Spinal cord (tissue), 9 donors: ENCODE measurements at regions not wholly inside any gene's neighbourhood (a gene's known extent, or its start where the extent isn't known, plus 50 kb on each side); places are given as distances from the start of the nearest gene placed in this dataset.

Experiments used
- DNase-seq, 6 donors: peaks; one replicate each; pipeline versions ENCODE4 v3.0.0 to v3.0.0-alpha.2; 2013 to 2015; ENCODE audit warnings: low spot score in 6 of 6, low read depth in 4 of 6
- H3K27ac ChIP-seq: one replicate; pipeline ENCODE4 v1.5.1; 2013; ENCODE audit warnings: low read depth, low read length, control low read depth
- H3K27me3 ChIP-seq: one replicate; pipeline ENCODE4 v1.6.1; 2013; ENCODE audit warnings: low read length; ENCODE audit not compliant: control insufficient read depth, insufficient read depth
- H3K36me3 ChIP-seq: one replicate; pipeline ENCODE4 v1.6.1; 2013; ENCODE audit warnings: low read length; ENCODE audit not compliant: control insufficient read depth, insufficient read depth
- H3K4me1 ChIP-seq: one replicate; pipeline ENCODE4 v1.6.1; 2013; ENCODE audit warnings: low read length; ENCODE audit not compliant: control insufficient read depth, insufficient read depth
- H3K4me3 ChIP-seq: one replicate; pipeline ENCODE4 v1.5.1; 2013; ENCODE audit warnings: low read depth, low read length, control low read depth
- H3K9me3 ChIP-seq: one replicate; pipeline ENCODE4 v1.6.1; 2013; ENCODE audit warnings: low read length; ENCODE audit not compliant: control insufficient read depth, insufficient read depth
- WGBS: methylation state at CpG from one replicate; pipeline ENCODE4 v1.1.5; 2013; ENCODE audit warnings: missing lambda C conversion rate; ENCODE audit not compliant: insufficient coverage; 5-methylcytosine and 5-hydroxymethylcytosine counted together
- donor health status: healthy.

DNA sequence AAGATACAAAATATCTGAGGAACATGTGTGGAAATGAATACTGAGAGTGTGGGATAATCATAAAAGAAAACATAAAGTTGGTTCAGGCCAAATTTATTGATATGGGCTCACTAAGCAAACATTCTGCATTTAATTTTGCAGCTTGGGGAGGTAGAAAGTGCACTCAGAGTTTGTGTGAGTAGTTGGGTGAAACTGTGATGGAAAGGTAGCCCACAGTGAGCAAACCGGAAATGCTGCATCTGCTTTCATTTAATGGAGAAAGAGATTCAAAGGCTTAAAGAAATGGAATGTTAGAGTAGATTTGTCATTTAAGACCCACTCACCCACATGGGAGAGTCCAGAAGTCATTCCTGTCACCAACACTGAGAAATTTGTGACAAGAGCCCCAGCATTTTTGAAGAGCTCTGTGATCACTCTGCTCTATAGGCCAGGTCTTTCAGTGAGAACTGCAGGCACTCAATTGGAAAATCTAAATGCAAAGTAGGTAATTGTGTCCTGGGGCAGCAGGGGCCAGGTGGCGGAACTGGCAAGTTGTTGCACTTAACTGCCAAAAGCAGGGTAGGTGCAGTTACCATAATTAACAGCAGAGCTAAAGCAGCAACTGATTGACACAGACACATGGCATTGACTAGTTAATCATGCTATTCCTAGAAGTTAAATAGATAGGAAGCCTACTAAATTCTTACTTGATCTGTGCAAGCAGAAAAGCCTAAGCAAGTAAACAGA, 1228.3 kb upstream of the PCDH20 start:
- H3K9me3 ChIP-seq = no peaks in the 10 kb centered on the region
- no CpG with 5 or more reads among the region's 2 CpGs for WGBS
- H3K27ac ChIP-seq = no peak overlapping the region
- H3K27me3 ChIP-seq = no peaks in the 10 kb centered on the region
- DNase-seq = peak in 2 of 6 donors; percentile 11 to 32
- no peaks in the 10 kb centered on the region for H3K36me3 ChIP-seq
- H3K4me1 ChIP-seq = no peaks in the 10 kb centered on the region
- no peak overlapping the region for H3K4me3 ChIP-seq

DNA sequence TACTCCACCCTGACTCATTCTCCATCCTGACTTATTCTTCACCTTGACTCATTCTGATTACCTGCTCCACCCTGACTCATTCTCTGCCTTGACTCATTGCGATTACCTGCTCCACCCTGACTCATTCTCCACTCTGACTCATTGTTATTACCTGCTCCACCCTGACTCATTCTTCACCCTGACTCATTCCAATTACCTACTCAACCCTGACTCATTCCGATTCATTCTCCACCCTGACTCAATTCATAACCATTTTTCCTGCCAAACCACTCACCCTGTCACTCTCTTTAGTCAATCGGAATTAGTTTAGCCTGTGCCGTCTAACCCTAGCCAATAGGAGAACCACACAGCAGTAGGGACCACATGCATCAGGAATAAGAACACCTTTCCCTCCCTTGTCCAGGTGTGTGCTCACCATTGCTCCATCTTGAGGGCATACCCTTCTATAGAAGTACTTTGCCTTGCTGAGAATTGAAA, 1227.4 kb upstream of the PCDH20 start:
- DNase-seq = no peak
- Histone ChIP-seq H3K4me1 (no peaks in the 10 kb centered on the region), H3K9me3 (no peaks in the 10 kb centered on the region), H3K27me3 (no peaks in the 10 kb centered on the region), H3K4me3 (no peak overlapping the region), H3K36me3 (no peaks in the 10 kb centered on the region), H3K27ac (no peak overlapping the region)
- 94% methylated on average over 4 of the region's 4 CpGs for WGBS

DNA sequence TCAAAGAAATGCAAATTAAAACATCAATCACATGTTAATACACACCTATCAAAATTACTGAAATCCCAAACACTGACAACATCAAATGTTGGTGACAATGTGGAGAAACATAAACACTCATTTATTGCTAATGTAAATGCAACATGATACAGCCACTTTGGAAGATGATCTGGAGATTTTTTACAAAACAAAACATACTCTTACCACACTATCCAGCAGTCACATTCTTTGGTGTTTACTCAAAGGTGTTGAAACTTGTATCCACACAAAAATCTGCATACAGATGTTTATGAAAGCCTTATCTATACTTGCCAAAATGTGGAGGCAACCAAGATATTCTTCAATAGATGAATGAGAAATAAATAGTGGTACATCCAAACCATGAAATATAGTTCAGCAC, 1219.5 kb upstream of the PCDH20 start:
- no peak overlapping the region for H3K4me3 ChIP-seq
- no peak for DNase-seq

DNA sequence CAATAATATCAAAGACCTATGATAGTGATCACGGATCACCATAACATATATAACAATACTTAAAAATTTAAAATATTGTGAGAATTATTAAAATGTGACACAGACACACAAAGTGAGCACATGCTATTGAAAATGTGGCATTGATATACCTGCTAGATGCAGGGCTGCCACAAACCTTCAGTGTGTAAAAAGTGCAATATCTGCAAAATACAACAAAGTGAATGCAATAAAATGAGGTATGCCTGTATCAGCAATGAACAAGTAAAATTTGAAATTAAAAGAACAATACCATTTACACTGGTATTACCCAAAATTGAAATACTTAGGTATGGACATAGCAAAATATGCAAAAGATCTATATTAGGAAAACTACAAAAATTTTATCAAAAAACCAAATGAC, 1217.8 kb upstream of the PCDH20 start:
- H3K36me3 ChIP-seq = no peaks in the 10 kb centered on the region
- H3K4me3 ChIP-seq = no peak overlapping the region
- H3K4me1 ChIP-seq = no peaks in the 10 kb centered on the region
- DNase-seq = no peak
- H3K27me3 ChIP-seq = no peaks in the 10 kb centered on the region
- no CpG with 5 or more reads among the region's 1 CpG for WGBS
- H3K9me3 ChIP-seq = peaks cover 2% of the 10 kb centered on the region
- no peak overlapping the region for H3K27ac ChIP-seq

More for the DNA sequence above, 1219.5 kb upstream of the PCDH20 start:
- Histone ChIP-seq H3K27ac (no peak overlapping the region), H3K27me3 (no peaks in the 10 kb centered on the region), H3K4me1 (no peaks in the 10 kb centered on the region), H3K9me3 (peaks cover 2% of the 10 kb centered on the region), H3K36me3 (no peaks in the 10 kb centered on the region)

DNA sequence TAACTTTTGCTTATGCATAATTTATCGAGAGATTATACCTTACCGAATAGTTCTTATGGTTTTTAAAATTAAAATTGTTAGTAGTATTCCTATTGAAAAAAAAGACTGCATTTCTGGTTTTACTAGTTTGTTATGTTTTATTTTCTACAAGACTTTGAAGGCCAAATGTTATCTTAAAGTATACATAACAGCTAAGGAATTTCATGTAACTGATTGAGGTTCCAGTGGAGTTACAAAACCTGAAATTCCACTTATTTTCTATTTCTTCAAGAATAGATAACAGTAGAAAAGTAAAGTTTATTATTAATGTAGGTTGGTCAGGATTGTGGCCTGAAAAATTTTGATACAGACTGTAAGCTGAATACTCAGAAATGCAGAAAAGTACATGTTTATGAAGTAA, 1216.0 kb upstream of the PCDH20 start:
- H3K4me3 ChIP-seq = no peak overlapping the region
- no peaks in the 10 kb centered on the region for H3K36me3 ChIP-seq
- no peaks in the 10 kb centered on the region for H3K4me1 ChIP-seq
- WGBS = no CpG with 5 or more reads among the region's 2 CpGs
- H3K9me3 ChIP-seq = peaks cover 4% of the 10 kb centered on the region
- no peaks in the 10 kb centered on the region for H3K27me3 ChIP-seq
- DNase-seq = no peak
- H3K27ac ChIP-seq = no peak overlapping the region

DNA sequence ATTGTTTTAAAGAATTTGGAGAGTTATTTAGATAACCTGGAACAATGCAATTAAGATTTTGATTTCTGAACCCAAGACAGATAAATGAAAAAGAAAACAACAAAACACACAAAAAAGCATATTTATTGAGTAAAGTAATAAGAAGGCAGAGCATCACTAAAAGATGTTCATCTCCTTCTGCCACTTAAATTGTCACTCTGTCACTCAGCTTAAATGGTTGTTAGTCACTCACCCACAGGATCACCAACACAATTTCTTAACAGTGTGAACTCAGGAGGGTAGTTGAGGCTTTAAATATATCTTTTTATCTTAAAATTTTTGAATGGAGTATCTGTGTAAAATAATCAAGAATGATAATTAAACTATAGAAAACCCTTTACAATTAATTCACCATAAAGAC, 1215.5 kb upstream of the PCDH20 start:
- H3K36me3 ChIP-seq = no peaks in the 10 kb centered on the region
- H3K9me3 ChIP-seq = peaks cover 4% of the 10 kb centered on the region
- DNase-seq = no peak
- H3K4me1 ChIP-seq = no peaks in the 10 kb centered on the region
- no peak overlapping the region for H3K4me3 ChIP-seq
- H3K27ac ChIP-seq = no peak overlapping the region
- H3K27me3 ChIP-seq = no peaks in the 10 kb centered on the region

DNA sequence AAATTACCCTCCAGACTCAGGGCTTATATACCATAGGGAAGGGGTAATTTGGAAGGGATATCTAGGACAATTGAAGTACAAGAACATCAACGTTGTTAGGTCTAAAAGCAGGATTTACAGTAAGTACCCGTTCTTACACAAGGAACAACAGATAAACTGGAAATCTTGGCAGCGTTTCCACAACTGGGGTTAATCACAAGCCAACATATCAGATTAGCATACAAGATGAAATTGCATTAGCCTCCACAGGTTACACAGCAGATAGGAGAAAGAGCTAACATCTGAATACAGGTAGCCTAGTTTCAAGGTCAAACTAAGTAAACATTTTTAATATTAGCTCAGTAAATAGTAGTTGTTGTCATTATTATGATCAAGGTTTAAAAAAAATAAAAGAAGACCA, 1214.0 kb upstream of the PCDH20 start:
- no peak overlapping the region for H3K27ac ChIP-seq
- no peaks in the 10 kb centered on the region for H3K4me1 ChIP-seq
- H3K4me3 ChIP-seq = no peak overlapping the region
- DNase-seq = no peak
- H3K36me3 ChIP-seq = no peaks in the 10 kb centered on the region
- peaks cover 4% of the 10 kb centered on the region for H3K9me3 ChIP-seq
- WGBS = 93% methylated on average over 2 of the region's 3 CpGs
- no peaks in the 10 kb centered on the region for H3K27me3 ChIP-seq

DNA sequence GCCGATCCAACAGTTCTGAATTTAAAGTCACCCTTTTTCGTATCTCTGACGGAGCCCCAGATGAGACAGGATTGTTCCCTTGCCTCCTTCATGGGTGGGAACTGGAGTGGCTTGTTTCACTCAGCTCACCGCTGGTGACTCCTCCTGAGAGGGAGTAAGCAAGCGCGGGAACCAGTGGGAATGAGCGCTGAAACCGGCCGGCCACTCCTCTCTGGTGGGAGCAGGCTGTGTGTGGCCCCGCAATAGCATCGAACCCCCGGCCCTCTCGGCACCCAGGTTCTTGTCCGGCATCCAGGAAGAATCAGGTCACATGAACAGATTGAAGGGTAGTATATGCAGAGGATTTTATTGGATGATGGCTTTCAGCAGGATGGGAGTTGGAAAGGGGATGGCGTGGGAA, 1211.6 kb upstream of the PCDH20 start:
- 92% methylated on average over 15 of the region's 15 CpGs for WGBS
- DNase-seq = no peak
- H3K27ac ChIP-seq = no peak overlapping the region

DNA sequence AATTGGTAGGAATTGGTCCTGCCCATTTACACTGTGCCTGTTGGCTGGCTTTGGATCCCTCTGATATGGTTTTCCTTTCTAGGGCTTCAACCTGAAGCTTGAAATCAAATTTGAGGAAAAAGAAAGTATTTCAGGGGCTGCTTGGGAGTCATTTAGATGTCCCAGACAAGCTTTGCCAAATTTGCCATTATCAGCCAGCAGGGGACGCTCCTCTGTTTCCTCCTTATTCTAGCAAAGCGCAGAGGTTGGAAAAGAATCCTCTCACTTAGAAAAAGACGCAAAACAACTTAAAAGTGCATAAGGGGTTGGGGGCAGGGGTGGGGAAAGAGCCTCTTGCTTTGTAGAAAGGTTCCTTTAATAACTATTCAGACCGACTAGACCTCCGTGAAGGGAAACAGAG, 1211.1 kb upstream of the PCDH20 start:
- Histone ChIP-seq H3K4me3 (no peak overlapping the region), H3K27ac (no peak overlapping the region), H3K36me3 (no peaks in the 10 kb centered on the region), H3K4me1 (no peaks in the 10 kb centered on the region), H3K27me3 (no peaks in the 10 kb centered on the region), H3K9me3 (peaks cover 2% of the 10 kb centered on the region)
- 40% methylated on average over 1 of the region's 5 CpGs for WGBS
- no peak for DNase-seq

More for the DNA sequence above, 1211.6 kb upstream of the PCDH20 start:
- Histone ChIP-seq H3K4me1 (no peaks in the 10 kb centered on the region), H3K27me3 (no peaks in the 10 kb centered on the region), H3K9me3 (peaks cover 2% of the 10 kb centered on the region), H3K36me3 (no peaks in the 10 kb centered on the region), H3K4me3 (no peak overlapping the region)

DNA sequence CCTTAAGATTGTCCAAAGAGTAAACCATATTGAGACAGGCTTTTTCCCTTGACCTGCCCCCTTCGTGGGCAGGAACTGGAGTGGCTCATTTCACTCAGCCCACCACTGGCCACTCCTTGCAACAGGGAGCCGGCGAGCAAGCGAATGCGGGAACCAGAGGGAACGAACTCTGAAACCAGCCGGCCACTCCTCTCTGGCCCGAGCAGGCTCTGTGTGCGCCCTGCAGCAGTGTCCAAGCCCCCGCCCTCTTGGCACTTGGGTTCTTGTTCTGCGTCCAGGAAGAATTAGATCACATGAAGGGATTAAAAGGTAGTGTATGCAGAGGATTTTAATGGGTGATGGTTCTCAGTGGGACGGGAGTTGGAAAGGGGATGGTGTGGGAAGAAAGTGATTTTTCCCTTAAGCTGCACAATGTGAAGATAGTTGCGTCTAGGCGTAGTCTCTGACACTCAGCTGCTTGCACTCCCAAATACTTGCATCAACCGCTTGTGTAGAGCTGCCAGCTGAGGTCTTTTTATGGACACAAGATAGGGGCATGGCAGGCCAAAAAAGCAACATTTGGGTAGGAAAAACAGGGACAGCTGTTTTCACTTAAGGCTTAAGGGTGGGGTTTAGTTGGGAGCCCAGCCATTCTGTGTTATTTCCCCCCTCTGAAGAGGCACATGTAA, 1209.7 kb upstream of the PCDH20 start:
- no peak overlapping the region for H3K27ac ChIP-seq
- H3K9me3 ChIP-seq = peaks cover 2% of the 10 kb centered on the region
- DNase-seq = no peak
- no peaks in the 10 kb centered on the region for H3K36me3 ChIP-seq
- no peak overlapping the region for H3K4me3 ChIP-seq
- 96% methylated on average over 15 of the region's 15 CpGs for WGBS
- H3K27me3 ChIP-seq = no peaks in the 10 kb centered on the region
- H3K4me1 ChIP-seq = no peaks in the 10 kb centered on the region
